IMR-90 (cell line): ENCODE measurements at regions not wholly inside any gene's neighbourhood (a gene's known extent, or its start where the extent isn't known, plus 50 kb on each side); places are given as distances from the start of the nearest gene placed in this dataset.

Experiments used
- ATAC-seq: fragments of 200-7000 bp; cut with Tn5 transposase; 2 replicates; pipeline ENCODE4 v1.9.1; 2020; ENCODE audit warnings: low read depth, mild to moderate bottlenecking, moderate library complexity
- BruUV-seq: library from RNA; stranded (reverse); fragments of 400-500 nt; replicated peaks from 2 replicates; lab custom pipeline; 2021; lab: Mats Ljungman, UMichigan
- CTCF ChIA-PET: fragments of 300-600 bp; formaldehyde crosslinking; extraction: SDS; loops from one replicate; lab custom pipeline; 2021; ENCODE audit warnings: antibody characterized with exemption; lab: Yijun Ruan, JAX
- POLR2A ChIA-PET: fragments of 300-600 bp; sonication (Branson Sonifier 250); formaldehyde crosslinking; loops from one replicate; lab custom pipeline; 2022; ENCODE audit warnings: antibody characterized with exemption; ENCODE audit not compliant: unreplicated experiment; lab: Charles Lee
- DNase-seq: peaks from one replicate; pipeline ENCODE4 v3.0.0; 2013
- H2AFZ ChIP-seq: replicated peaks from 2 replicates; pipeline ENCODE3; 2013; ENCODE audit warnings: low read length, mild to moderate bottlenecking; ENCODE audit not compliant: poor library complexity
- H2AK5ac ChIP-seq: 2 replicates; pipeline ENCODE4 v1.6.1; 2013; ENCODE audit warnings: low read depth, low read length, inconsistent platforms
- H2AK9ac ChIP-seq: replicated peaks from 2 replicates; pipeline ENCODE3; 2013; ENCODE audit warnings: mild to moderate bottlenecking, low read depth, low read length, moderate library complexity; ENCODE audit not compliant: poor library complexity
- H2BK120ac ChIP-seq: 2 replicates; pipeline ENCODE4 v1.6.1; 2013; ENCODE audit warnings: low read depth, low read length, inconsistent platforms
- H2BK15ac ChIP-seq: 3 replicates; pipeline ENCODE4 v1.6.1; 2013; ENCODE audit warnings: low read depth, low read length, inconsistent platforms
- H2BK20ac ChIP-seq: 2 replicates; pipeline ENCODE4 v1.6.1; 2013; ENCODE audit warnings: low read depth, mild to moderate bottlenecking, inconsistent platforms, low read length, moderate library complexity
- H2BK5ac ChIP-seq: 2 replicates; pipeline ENCODE4 v1.6.1; 2013; ENCODE audit warnings: mild to moderate bottlenecking, low read depth, low read length, inconsistent platforms; ENCODE audit not compliant: poor library complexity, severe bottlenecking
- H3K14ac ChIP-seq: replicated peaks from 2 replicates; pipeline ENCODE4 v1.6.1; 2013; ENCODE audit warnings: low read depth, low read length, inconsistent platforms
- H3K18ac ChIP-seq: 2 replicates; pipeline ENCODE4 v1.6.1; 2013; ENCODE audit warnings: low read depth, low read length, control low read depth
- H3K23ac ChIP-seq: 2 replicates; pipeline ENCODE4 v1.6.1; 2013; ENCODE audit warnings: low read depth, low read length, inconsistent platforms
- H3K27ac ChIP-seq: 2 replicates; pipeline ENCODE4 v1.5.1; 2013; ENCODE audit warnings: mild to moderate bottlenecking, control low read depth, low read length; ENCODE audit not compliant: insufficient read depth
- H3K27me3 ChIP-seq: 2 replicates; pipeline ENCODE4 v1.6.1; 2013; ENCODE audit warnings: low read length; ENCODE audit not compliant: control insufficient read depth, insufficient read depth
- H3K36me3 ChIP-seq: 2 replicates; pipeline ENCODE4 v1.6.1; 2013; ENCODE audit warnings: low read length, mixed read lengths; ENCODE audit not compliant: control insufficient read depth, insufficient read depth
- H3K4ac ChIP-seq: 2 replicates; pipeline ENCODE4 v1.6.1; 2013; ENCODE audit warnings: low read depth, low read length, inconsistent platforms
- H3K4me1 ChIP-seq: 2 replicates; pipeline ENCODE4 v1.6.1; 2013; ENCODE audit warnings: low read length, mixed read lengths; ENCODE audit not compliant: control insufficient read depth, insufficient read depth
- H3K4me2 ChIP-seq: 2 replicates; pipeline ENCODE4 v1.6.1; 2013; ENCODE audit warnings: low read depth, mild to moderate bottlenecking, control low read depth, low read length, moderate library complexity
- H3K4me3 ChIP-seq: 2 replicates; pipeline ENCODE4 v1.5.1; 2013; ENCODE audit warnings: low read depth, mild to moderate bottlenecking, control low read depth, low read length, moderate library complexity; ENCODE audit not compliant: insufficient read depth
- H3K56ac ChIP-seq: 2 replicates; pipeline ENCODE4 v1.6.1; 2013; ENCODE audit warnings: low read length, inconsistent platforms; ENCODE audit not compliant: insufficient read depth; ENCODE audit errors: extremely low read depth
- H3K79me1 ChIP-seq, 2 experiments: 2 replicates each; pipeline ENCODE4 v1.6.1; 2013; ENCODE audit warnings: low read length in 2 of 2, inconsistent platforms in 1 of 2, low read depth in 1 of 2
- H3K9ac ChIP-seq: 2 replicates; pipeline ENCODE4 v1.6.1; 2013; ENCODE audit warnings: low read depth, low read length, control low read depth
- H3K9me1 ChIP-seq: 2 replicates; pipeline ENCODE4 v1.6.1; 2013; ENCODE audit warnings: low read length, inconsistent platforms; ENCODE audit not compliant: insufficient read depth
- H3K9me3 ChIP-seq: 2 replicates; pipeline ENCODE4 v1.6.1; 2013; ENCODE audit warnings: low read length; ENCODE audit not compliant: control insufficient read depth, insufficient read depth
- H4K20me1 ChIP-seq: 2 replicates; pipeline ENCODE4 v1.6.1; 2013; ENCODE audit warnings: low read length, inconsistent platforms; ENCODE audit not compliant: insufficient read depth
- H4K5ac ChIP-seq: 2 replicates; pipeline ENCODE4 v1.6.1; 2013; ENCODE audit warnings: mild to moderate bottlenecking, low read depth, low read length, control low read depth
- H4K8ac ChIP-seq, 2 experiments: 2 replicates each; pipeline ENCODE4 v1.6.1; 2013; ENCODE audit warnings: low read depth in 2 of 2, low read length in 2 of 2, control low read depth in 1 of 2, inconsistent platforms in 1 of 2
- H4K91ac ChIP-seq: 2 replicates; pipeline ENCODE4 v1.6.1; 2013; ENCODE audit warnings: low read depth, low read length, inconsistent platforms; ENCODE audit not compliant: insufficient read depth
- BHLHE40 ChIP-seq: fragments of 150-350 bp; IDR thresholded peaks from 2 replicates; pipeline ENCODE4 v1.6.1; 2016; ENCODE audit warnings: mild to moderate bottlenecking, low read depth, low read length
- CEBPB ChIP-seq: IDR thresholded peaks from 2 replicates; pipeline ENCODE4 v1.6.1; 2012; ENCODE audit warnings: low read depth, low read length, improper control_type of control experiment
- CHD1 ChIP-seq: IDR thresholded peaks from 2 replicates; pipeline ENCODE4 v1.6.1; 2012; ENCODE audit warnings: low read depth, low read length, improper control_type of control experiment
- MAFK ChIP-seq: IDR thresholded peaks from 2 replicates; pipeline ENCODE4 v1.6.1; 2012; ENCODE audit warnings: low read depth, low read length, improper control_type of control experiment
- MAZ ChIP-seq: IDR thresholded peaks from 2 replicates; pipeline ENCODE4 v1.6.1; 2012; ENCODE audit warnings: low read depth, mild to moderate bottlenecking, low read length, improper control_type of control experiment, moderate library complexity, borderline replicate concordance
- RAD21 ChIP-seq: IDR thresholded peaks from 2 replicates; pipeline ENCODE4 v1.6.1; 2012; ENCODE audit warnings: low read length, improper control_type of control experiment
- RCOR1 ChIP-seq: IDR thresholded peaks from 2 replicates; pipeline ENCODE4 v1.6.1; 2012; ENCODE audit warnings: mild to moderate bottlenecking, low read length, improper control_type of control experiment; ENCODE audit not compliant: insufficient replicate concordance
- RFX5 ChIP-seq: IDR thresholded peaks from 2 replicates; pipeline ENCODE4 v1.8.0; 2012; ENCODE audit warnings: low read depth, mild to moderate bottlenecking, low read length, moderate library complexity
- SMC3 ChIP-seq: fragments of 150-350 bp; IDR thresholded peaks from 2 replicates; pipeline ENCODE4 v1.6.1; 2016; ENCODE audit warnings: low read depth, mild to moderate bottlenecking, antibody characterized with exemption, low read length, moderate library complexity
- WGBS, 2 experiments: methylation state at CpG; one replicate each; pipeline versions ENCODE4 v1.1.5 to v1.1.7; 2013; ENCODE audit warnings: missing lambda C conversion rate in 2 of 2; ENCODE audit not compliant: insufficient read length in 1 of 2; ENCODE audit errors: extremely low coverage in 2 of 2; 5-methylcytosine and 5-hydroxymethylcytosine counted together
- dilution Hi-C: fragments of 300-500 bp; cut with HindIII; formaldehyde crosslinking; loops from one replicate; pipeline ENCODE4 v1.14.3; 2018; ENCODE audit warnings: low sequenced_read_pairs; ENCODE audit not compliant: unreplicated experiment
- in situ Hi-C: fragments of 300-500 bp; cut with MboI; formaldehyde crosslinking; loops from 3 replicates; pipeline ENCODE4 v1.14.3; 2019; ENCODE audit warnings: low sequenced_read_pairs, inconsistent platforms, mixed read lengths
- intact Hi-C: fragments of 100-400 bp; cut with micrococcal nuclease; formaldehyde crosslinking; loops from 2 replicates; pipeline ENCODE4 v1.10.0; 2022

DNA sequence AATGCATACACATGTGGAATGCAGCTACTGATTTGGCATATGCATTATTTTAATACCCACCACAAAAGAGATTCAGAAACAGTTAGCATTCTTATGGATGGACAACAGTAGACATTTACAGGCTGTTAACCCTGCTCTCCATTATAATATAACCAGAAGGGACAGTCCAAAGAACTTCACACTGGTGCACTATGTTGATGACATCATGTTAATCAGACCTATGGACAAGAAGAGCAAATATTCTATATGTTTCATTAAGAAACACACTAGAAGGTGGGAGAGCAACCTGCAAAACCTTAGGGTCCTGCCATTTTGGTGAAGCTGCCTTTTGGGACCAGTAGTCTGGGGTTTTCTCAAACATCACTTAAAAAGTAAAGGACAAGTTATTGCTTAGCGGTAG, 701.3 kb downstream of the UQCRFS1 start:
- Histone ChIP-seq H4K8ac (no peak overlapping the region), H3K56ac (no peak overlapping the region), H3K9ac (no peak overlapping the region), H3K79me1 (no peaks in the 10 kb centered on the region), H2BK15ac (no peak overlapping the region), H3K4me1 (no peaks in the 10 kb centered on the region), H3K27me3 (no peaks in the 10 kb centered on the region), H2BK20ac (no peak overlapping the region), H3K27ac (no peak overlapping the region), H4K20me1 (no peaks in the 10 kb centered on the region), H3K9me3 (peaks cover 20% of the 10 kb centered on the region), H3K4me3 (no peak overlapping the region), H3K36me3 (no peaks in the 10 kb centered on the region), H3K18ac (no peak overlapping the region), H3K9me1 (no peaks in the 10 kb centered on the region), H3K4ac (no peak overlapping the region), H4K5ac (no peak overlapping the region), H3K14ac (no peak overlapping the region), H2AK5ac (no peak overlapping the region), H2AFZ (no peak overlapping the region), H2BK120ac (no peak overlapping the region), H2BK5ac (no peak overlapping the region), H2AK9ac (no peak overlapping the region), H3K4me2 (no peak overlapping the region), H3K23ac (no peak overlapping the region), H4K91ac (no peak overlapping the region)
- WGBS, 2 experiments, result no CpG with 5 or more reads among the region's 1 CpG
- BruUV-seq, result no TSS peak
- dilution Hi-C loops, result no loop called here
- ChIA-PET POLR2A (no interaction called here), CTCF (no interaction called here)
- intact Hi-C loops, result no loop called here
- no peak for DNase-seq
- no peak for TF ChIP-seq MAFK
- TF ChIP-seq CEBPB, result no peak
- no peak for TF ChIP-seq CHD1
- TF ChIP-seq RFX5, result no peak
- TF ChIP-seq MAZ, result no peak
- TF ChIP-seq RAD21, result no peak
- no peak for TF ChIP-seq SMC3
- no peak for TF ChIP-seq RCOR1
- TF ChIP-seq BHLHE40, result no peak
- in situ Hi-C loops, result no loop called here
- no peak for ATAC-seq
